ENCODE measurements at regions not wholly inside any gene's neighbourhood (a gene's known extent, or its start where the extent isn't known, plus 50 kb on each side); places are given as distances from the start of the nearest gene placed in this dataset.

DNA sequence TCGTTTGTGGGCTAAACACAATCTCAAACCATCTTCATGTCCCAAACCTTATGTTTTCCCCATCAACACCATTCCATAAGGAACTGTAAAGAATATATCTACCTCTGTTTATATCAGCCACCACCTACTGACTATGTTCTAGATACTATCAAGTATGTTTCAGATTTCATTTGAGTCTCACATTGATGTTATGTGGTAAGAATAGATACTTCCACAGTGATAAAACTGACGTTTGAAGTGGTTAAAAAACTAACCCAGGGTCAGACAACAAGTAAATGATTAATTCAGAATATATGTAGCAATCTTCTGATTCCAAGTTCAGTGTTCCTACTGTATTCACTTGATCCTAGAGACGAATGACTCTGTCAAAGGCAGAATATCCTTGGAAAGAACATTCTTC, 156.8 kb upstream of the RASGEF1B start:
- no peaks in the 10 kb centered on the region for H3K79me2 ChIP-seq (replicated peaks; ENCODE audit: insufficient read depth, low read length)
- no peak overlapping the region for H3K4me3 ChIP-seq (ENCODE audit: low read length)
- no peak overlapping the region for H3K27ac ChIP-seq (ENCODE audit: low read length)
- no peak overlapping the region for H2AFZ ChIP-seq (ENCODE audit: low read depth, low read length)
- H3K4me2 ChIP-seq (ENCODE audit: low read length): no peak overlapping the region
- H3K9me2 ChIP-seq (ENCODE audit: insufficient read depth, low read length): no peaks in the 10 kb centered on the region
- H3F3A ChIP-seq (ENCODE audit: insufficient read depth, low read length, poor library complexity, severe bottlenecking): no peaks in the 10 kb centered on the region
- H3K9ac ChIP-seq (ENCODE audit: low read length): no peak overlapping the region
- TF ChIP-seq SMC3 (conservative IDR thresholded peaks at IDR 0.05; ENCODE audit: poor library complexity) (no peak), CTCF (IDR thresholded peaks at IDR 0.05; ENCODE audit: poor library complexity, severe bottlenecking) (no peak), TAF1 (IDR thresholded peaks at IDR 0.05; ENCODE audit: low read depth) (no peak), MXI1 (conservative IDR thresholded peaks at IDR 0.05; ENCODE audit: poor library complexity, severe bottlenecking) (no peak), REST (IDR thresholded peaks at IDR 0.05; ENCODE audit: borderline replicate concordance) (no peak), EZH2 (IDR thresholded peaks at IDR 0.05; ENCODE audit: borderline replicate concordance, insufficient read depth, low read length, poor library complexity, severe bottlenecking) (no peak), POLR2AphosphoS5 (IDR thresholded peaks at IDR 0.05) (no peak), RAD21 (conservative IDR thresholded peaks at IDR 0.05) (no peak), EP300 (conservative IDR thresholded peaks at IDR 0.05; ENCODE audit: poor library complexity, severe bottlenecking) (no peak)
- no peaks in the 10 kb centered on the region for H4K20me1 ChIP-seq (ENCODE audit: insufficient read depth)
- H3K36me3 ChIP-seq (ENCODE audit: insufficient read depth, low read length): no peaks in the 10 kb centered on the region
- no peaks in the 10 kb centered on the region for H3K9me3 ChIP-seq (ENCODE audit: low read length)
- H3K27me3 ChIP-seq (ENCODE audit: insufficient read depth, low read depth, low read length): no peaks in the 10 kb centered on the region

DNA sequence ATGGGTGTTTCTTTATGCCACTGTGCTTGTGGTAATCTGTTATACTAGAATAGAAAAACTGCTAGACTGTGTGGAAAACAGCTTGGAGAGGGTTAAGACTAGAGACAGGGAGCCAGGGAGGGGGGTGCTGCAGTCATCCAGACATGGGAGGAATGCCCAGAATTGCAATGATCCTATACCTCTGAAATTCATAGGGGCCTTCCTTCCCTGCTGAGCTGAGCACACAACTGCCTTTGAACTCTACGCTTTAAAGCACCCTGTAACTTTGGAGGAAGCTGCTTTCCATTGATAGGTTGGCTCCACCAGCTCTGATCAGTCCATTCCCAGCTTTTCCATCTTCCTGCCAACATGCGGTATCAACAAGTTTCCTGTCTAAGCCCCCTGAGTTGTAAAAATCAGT, 155.9 kb upstream of the RASGEF1B start:
- no peak overlapping the region for H3K4me2 ChIP-seq (ENCODE audit: low read length)
- no peak overlapping the region for H3K4me3 ChIP-seq (ENCODE audit: low read length)
- H3K27me3 ChIP-seq (ENCODE audit: insufficient read depth, low read depth, low read length): no peaks in the 10 kb centered on the region
- no peaks in the 10 kb centered on the region for H3F3A ChIP-seq (ENCODE audit: insufficient read depth, low read length, poor library complexity, severe bottlenecking)
- H3K9me3 ChIP-seq (ENCODE audit: low read length): no peaks in the 10 kb centered on the region
- no peak overlapping the region for H3K9ac ChIP-seq (ENCODE audit: low read length)
- H3K9me2 ChIP-seq (ENCODE audit: insufficient read depth, low read length): no peaks in the 10 kb centered on the region
- TF ChIP-seq SMC3 (conservative IDR thresholded peaks at IDR 0.05; ENCODE audit: poor library complexity) (no peak), MXI1 (conservative IDR thresholded peaks at IDR 0.05; ENCODE audit: poor library complexity, severe bottlenecking) (no peak), EZH2 (IDR thresholded peaks at IDR 0.05; ENCODE audit: borderline replicate concordance, insufficient read depth, low read length, poor library complexity, severe bottlenecking) (no peak), EP300 (conservative IDR thresholded peaks at IDR 0.05; ENCODE audit: poor library complexity, severe bottlenecking) (no peak), RAD21 (conservative IDR thresholded peaks at IDR 0.05) (no peak), REST (IDR thresholded peaks at IDR 0.05; ENCODE audit: borderline replicate concordance) (no peak), POLR2AphosphoS5 (IDR thresholded peaks at IDR 0.05) (no peak), TAF1 (IDR thresholded peaks at IDR 0.05; ENCODE audit: low read depth) (no peak), CTCF (IDR thresholded peaks at IDR 0.05; ENCODE audit: poor library complexity, severe bottlenecking) (no peak)
- H2AFZ ChIP-seq (ENCODE audit: low read depth, low read length): no peak overlapping the region
- no peak overlapping the region for H3K27ac ChIP-seq (ENCODE audit: low read length)
- no peaks in the 10 kb centered on the region for H4K20me1 ChIP-seq (ENCODE audit: insufficient read depth)
- no peaks in the 10 kb centered on the region for H3K79me2 ChIP-seq (replicated peaks; ENCODE audit: insufficient read depth, low read length)
- no peaks in the 10 kb centered on the region for H3K36me3 ChIP-seq (ENCODE audit: insufficient read depth, low read length)
